ENCODE measurements at regions not wholly inside any gene's neighbourhood (a gene's known extent, or its start where the extent isn't known, plus 50 kb on each side); places are given as distances from the start of the nearest gene placed in this dataset.

- TF ChIP-seq CTCF (IDR thresholded peaks at IDR 0.05; ENCODE audit: low read depth, low read length) = no peak
- no peak overlapping the region for H3K4me3 ChIP-seq (ENCODE audit: low read depth, low read length)
- no peaks in the 10 kb centered on the region for H3K4me1 ChIP-seq
- H3K27me3 ChIP-seq = no peaks in the 10 kb centered on the region
- H3K9me3 ChIP-seq = no peaks in the 10 kb centered on the region
- no peak for DNase-seq
- H3K36me3 ChIP-seq = no peaks in the 10 kb centered on the region
Observed at GRCh38 chr5:143687604-143688003, 124.4 kb upstream of the HMHB1 start.

GRCh38 chr5:143685246-143685815 is 126.6 kb upstream of the HMHB1 start:
- H3K27me3 ChIP-seq = no peaks in the 10 kb centered on the region
- TF ChIP-seq CTCF (IDR thresholded peaks at IDR 0.05; ENCODE audit: low read depth, low read length) = no peak
- H3K4me1 ChIP-seq = no peaks in the 10 kb centered on the region
- DNase-seq = no peak
- no peaks in the 10 kb centered on the region for H3K9me3 ChIP-seq
- H3K36me3 ChIP-seq = no peaks in the 10 kb centered on the region
- no peak overlapping the region for H3K4me3 ChIP-seq (ENCODE audit: low read depth, low read length)

GRCh38 chr5:143683459-143683858 is 128.5 kb upstream of the HMHB1 start:
- no peak for TF ChIP-seq CTCF (IDR thresholded peaks at IDR 0.05; ENCODE audit: low read depth, low read length)
- Histone ChIP-seq H3K4me3 (ENCODE audit: low read depth, low read length) (no peak overlapping the region), H3K27me3 (no peaks in the 10 kb centered on the region), H3K4me1 (no peaks in the 10 kb centered on the region), H3K9me3 (no peaks in the 10 kb centered on the region), H3K36me3 (no peaks in the 10 kb centered on the region)
- no peak for DNase-seq

GRCh38 chr5:143682929-143683386 is 129.0 kb upstream of the HMHB1 start:
- no peak for TF ChIP-seq CTCF (IDR thresholded peaks at IDR 0.05; ENCODE audit: low read depth, low read length)
- Histone ChIP-seq H3K36me3 (no peaks in the 10 kb centered on the region), H3K9me3 (no peaks in the 10 kb centered on the region), H3K27me3 (no peaks in the 10 kb centered on the region), H3K4me1 (no peaks in the 10 kb centered on the region), H3K4me3 (ENCODE audit: low read depth, low read length) (no peak overlapping the region)
- DNase-seq = no peak

- Histone ChIP-seq H3K4me1 (no peaks in the 10 kb centered on the region), H3K36me3 (no peaks in the 10 kb centered on the region), H3K4me3 (ENCODE audit: low read depth, low read length) (no peak overlapping the region), H3K27me3 (no peaks in the 10 kb centered on the region), H3K9me3 (no peaks in the 10 kb centered on the region)
- DNase-seq = no peak
- TF ChIP-seq CTCF (IDR thresholded peaks at IDR 0.05; ENCODE audit: low read depth, low read length) = no peak
Observed at GRCh38 chr5:143682246-143682905, 129.6 kb upstream of the HMHB1 start.

DNA sequence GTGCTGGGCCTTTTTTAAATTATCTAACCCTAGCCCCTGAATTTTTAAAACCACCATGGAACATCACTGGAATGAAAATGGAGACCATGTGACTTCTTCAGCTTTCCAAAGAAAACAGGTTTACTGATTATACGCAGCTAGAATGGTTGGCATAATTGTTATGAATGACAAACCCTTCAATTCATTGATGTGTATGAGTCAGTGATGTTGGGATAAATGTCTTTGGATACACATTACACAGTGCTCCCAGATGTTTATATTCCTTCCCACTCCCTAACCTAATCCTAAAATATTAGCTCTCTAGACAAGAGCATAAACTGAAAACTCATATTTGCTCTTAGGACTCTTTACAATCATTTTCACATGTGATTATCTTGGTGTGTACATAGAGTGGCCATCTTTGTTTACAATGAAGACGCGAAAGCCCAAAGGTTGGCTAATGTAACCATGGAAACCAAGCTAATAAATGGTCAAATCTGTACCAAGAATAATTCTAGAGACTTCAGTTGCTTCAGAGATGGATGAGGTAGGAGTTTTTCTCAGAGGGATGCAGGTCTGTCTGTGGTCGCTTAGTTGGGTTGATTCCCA is 131.2 kb upstream of the HMHB1 start:
- H3K27me3 ChIP-seq = no peaks in the 10 kb centered on the region
- H3K9me3 ChIP-seq = no peaks in the 10 kb centered on the region
- TF ChIP-seq CTCF (IDR thresholded peaks at IDR 0.05; ENCODE audit: low read depth, low read length) = no peak
- no peaks in the 10 kb centered on the region for H3K4me1 ChIP-seq
- no peak for DNase-seq
- no peak overlapping the region for H3K4me3 ChIP-seq (ENCODE audit: low read depth, low read length)
- no peaks in the 10 kb centered on the region for H3K36me3 ChIP-seq
